Gastroesophageal sphincter (tissue), 3 donors: ENCODE measurements at regions not wholly inside any gene's neighbourhood (a gene's known extent, or its start where the extent isn't known, plus 50 kb on each side); places are given as distances from the start of the nearest gene placed in this dataset.

Experiments
- CTCF ChIP-seq, 4 experiments: fragments of 200-600 bp in 2 of 4; fragments of 450-650 bp in 2 of 4; sonication (generic) in 1 of 4; IDR thresholded peaks; one replicate each; pipeline ENCODE4 v1.5.1; 2017 to 2019; ENCODE audit warnings: antibody characterized with exemption in 4 of 4, mild to moderate bottlenecking in 2 of 4, moderate library complexity in 2 of 4
- EP300 ChIP-seq: sonication (generic); formaldehyde crosslinking; IDR thresholded peaks from one replicate; pipeline ENCODE4 v1.6.1; 2017; ENCODE audit warnings: antibody characterized with exemption, mild to moderate bottlenecking
- POLR2A ChIP-seq, 2 donors: fragments of 450-650 bp; IDR thresholded peaks; one replicate each; pipeline ENCODE4 v1.6.1; 2017; ENCODE audit warnings: antibody characterized with exemption in 2 of 2, mild to moderate bottlenecking in 2 of 2, moderate library complexity in 1 of 2
- POLR2AphosphoS5 ChIP-seq: sonication (generic); formaldehyde crosslinking; IDR thresholded peaks from one replicate; pipeline ENCODE4 v1.6.1; 2017; ENCODE audit warnings: antibody characterized with exemption

GRCh38 chr10:112083472-112083871, 100.1 kb downstream of the GPAM start:
- TF ChIP-seq CTCF (IDR thresholded peaks at IDR 0.05) = no peak
- TF ChIP-seq POLR2AphosphoS5 = no peak
- no peak for TF ChIP-seq EP300
- no peak for TF ChIP-seq POLR2A (IDR thresholded peaks at IDR 0.05)
